Posterior vena cava (tissue), 2 donors: ENCODE measurements at regions not wholly inside any gene's neighbourhood (a gene's known extent, or its start where the extent isn't known, plus 50 kb on each side); places are given as distances from the start of the nearest gene placed in this dataset.

ENCODE experiments used
- DNase-seq: peaks from one replicate; pipeline ENCODE4 v3.0.0-alpha.2; 2020; ENCODE audit warnings: low spot score
- intact Hi-C, 2 donors: fragments of 100-400 bp; cut with DNase I; formaldehyde crosslinking; loops; one replicate each; pipeline versions ENCODE4 v1.14.1 to v1.14.2; 2022 to 2023
- donor health status: DM: yes; HTN: yes; CAD: no.
- donor health status: DM: yes; HTN: yes; CAD: no.

DNA sequence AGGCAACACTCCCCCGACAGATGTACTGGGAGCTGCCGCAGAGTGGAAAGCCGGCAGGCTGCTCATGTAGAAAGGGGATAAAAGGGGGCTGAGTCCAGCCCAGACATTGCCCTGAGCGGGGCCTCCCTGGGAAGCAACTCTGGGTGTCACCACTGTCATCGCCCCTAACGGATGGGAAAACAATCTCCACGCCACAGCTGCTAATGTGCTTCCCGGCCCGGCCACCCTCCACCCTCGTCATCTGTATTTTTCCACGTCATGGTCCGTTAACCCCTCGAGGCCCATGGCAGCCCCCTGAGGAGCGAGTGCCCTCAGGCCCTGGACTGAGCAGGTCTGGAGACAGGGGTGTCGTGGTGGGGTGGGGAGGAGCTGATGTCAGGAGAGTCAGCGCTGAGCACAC is 227.4 kb downstream of the DLL1 start:
- DNase-seq, result peak; percentile 72
- intact Hi-C loops, result no loop called here

DNA sequence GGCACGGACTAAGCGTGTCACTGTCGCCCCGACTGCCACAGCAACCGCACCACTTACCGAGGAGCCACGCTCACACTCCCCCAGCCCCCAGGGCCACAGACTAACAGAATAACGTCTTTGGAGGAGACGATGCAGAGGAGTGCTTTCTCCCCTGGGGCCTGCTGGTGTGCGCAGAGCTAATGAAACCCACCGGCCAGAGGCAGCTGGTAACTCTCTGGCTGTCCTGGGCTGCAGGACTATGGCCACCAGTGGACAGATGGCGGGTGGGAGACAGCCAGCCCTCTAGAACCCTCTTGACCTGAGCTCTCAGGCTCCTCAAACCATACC is 228.0 kb downstream of the DLL1 start:
- DNase-seq, result no peak
- intact Hi-C loops, result no loop called here

DNA sequence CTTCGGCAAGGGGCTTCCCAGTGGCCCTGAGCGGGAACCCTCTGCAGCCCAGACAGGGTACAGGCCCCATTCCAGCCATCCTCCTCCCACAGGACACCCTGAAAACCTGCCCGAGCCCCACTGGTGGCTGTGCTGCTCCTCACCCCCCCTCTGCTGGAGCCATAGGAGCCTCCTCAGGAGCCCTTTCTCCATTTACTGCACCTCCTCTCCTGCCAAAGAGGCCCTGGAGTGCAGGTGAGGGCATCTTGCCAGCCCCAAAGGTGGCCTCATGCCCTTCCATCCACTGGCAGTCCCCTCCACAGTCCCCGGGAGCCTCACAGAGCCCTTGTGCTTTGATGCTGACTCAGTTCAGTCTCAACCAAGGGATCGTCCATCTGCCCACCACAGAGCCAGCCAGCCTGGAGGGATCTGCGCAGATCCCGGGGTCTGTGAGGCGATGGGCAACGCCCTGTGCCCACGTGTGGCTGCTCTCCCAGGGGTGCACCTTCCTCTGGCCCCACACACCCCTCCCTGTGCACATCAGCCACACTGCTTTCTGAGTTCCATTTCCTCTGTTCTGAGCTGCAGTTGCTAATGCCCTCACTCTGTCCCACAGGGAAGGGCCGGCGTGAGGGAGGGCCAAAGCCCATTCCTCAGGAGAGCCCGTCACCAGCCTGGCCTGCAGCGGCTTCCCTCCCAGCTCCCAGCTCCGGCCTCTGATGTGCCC is 228.5 kb downstream of the DLL1 start:
- intact Hi-C loops, result no loop called here
- peak; percentile 67 for DNase-seq

DNA sequence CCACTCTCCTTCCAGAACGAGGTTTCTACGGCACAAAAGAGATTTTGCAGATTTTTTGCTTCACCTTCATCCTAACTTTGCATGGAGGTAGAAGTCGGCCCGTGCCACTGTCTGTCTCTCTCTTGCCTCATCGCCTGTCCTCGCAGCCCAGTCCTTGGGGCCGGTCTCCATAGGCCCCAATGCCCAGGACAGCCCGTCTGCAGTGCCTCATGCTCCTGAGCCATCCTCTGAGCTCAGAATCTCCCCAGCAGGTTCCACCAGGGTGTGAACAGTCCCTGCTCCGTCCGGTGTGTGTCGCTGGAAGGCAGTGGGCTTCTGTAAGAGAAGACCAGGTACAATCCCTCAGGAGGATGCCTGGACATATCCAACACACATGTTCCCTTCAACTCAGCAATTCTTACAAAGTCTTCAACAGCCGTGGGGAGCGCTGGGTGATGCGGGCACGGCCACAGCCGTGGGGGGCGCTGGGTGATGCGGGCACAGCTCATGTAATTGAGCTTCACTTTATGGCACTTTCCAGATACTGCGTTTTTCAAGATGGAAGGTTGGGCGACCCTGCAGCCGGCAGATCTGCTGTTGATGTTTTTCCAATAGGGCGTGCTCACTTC is 231.9 kb downstream of the DLL1 start:
- DNase-seq, result peak; percentile 41
- intact Hi-C loops, result loop anchor here in 1 of 2 donors (5.0 kb wide), 1 partner anchor 262 kb away; no protein-coding TSS in a partner anchor

DNA sequence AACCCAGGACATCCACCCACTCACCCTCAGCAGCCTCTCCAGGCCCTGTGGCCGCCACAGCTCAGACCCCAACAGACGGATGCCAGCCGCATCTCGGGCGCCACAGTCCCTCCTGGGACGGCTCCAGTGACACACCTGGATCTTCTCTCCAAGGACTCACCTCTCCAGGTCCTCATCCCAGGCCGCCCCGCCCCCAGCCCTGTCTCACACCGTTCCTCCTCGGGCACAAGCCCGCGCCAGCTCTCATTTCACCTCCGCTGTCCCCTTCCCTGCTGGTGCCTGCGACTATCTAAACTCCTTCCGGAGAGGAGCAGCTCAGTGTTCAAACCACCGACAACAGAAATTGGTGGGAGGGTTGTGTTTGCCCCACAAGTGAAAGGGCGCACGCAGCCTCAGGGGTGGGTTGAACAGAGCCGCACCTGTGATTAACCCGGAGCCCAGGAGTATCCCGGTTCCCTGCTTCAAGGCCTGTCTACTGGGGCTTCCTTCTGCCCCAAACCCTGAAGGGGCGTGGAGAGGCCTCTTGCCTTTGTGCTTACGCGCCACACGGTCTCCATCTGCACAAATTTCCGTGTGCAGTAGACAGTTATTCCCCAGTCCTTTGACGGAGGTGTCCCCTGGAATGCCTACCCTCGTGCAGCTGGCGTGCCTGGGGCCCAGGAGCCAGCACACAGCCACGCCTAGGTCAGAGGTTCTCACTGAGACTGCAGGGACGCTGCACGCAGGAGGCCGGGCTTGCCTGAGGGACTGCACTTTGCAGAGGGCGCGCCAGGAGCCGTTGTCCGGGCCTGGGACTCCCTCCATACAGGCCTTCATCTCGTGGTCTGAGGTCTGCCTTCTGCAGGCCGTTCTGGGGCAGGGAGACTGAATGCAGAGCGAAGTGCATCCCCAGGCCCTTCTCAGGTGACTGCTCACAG is 232.7 kb downstream of the DLL1 start:
- DNase-seq, result peak; percentile 78
- intact Hi-C loops, result loop anchor here (1.0 to 5.0 kb wide), 2 partner anchors 21 to 261 kb away; no protein-coding TSS in a partner anchor

- intact Hi-C loops, result loop anchor here (1.0 to 5.0 kb wide), 2 partner anchors 22 to 260 kb away; no protein-coding TSS in a partner anchor
- peak; percentile 73 for DNase-seq
Observed at GRCh38 chr6:170057034-170057734, 233.7 kb downstream of the DLL1 start.

GRCh38 chr6:170056278-170056711 is 234.6 kb downstream of the DLL1 start:
- DNase-seq, result peak; percentile 78

GRCh38 chr6:170055797-170056196 is 235.1 kb downstream of the DLL1 start:
- intact Hi-C loops, result loop anchor here in 1 of 2 donors (5.0 kb wide), 1 partner anchor 258 kb away; no protein-coding TSS in a partner anchor
- DNase-seq, result peak; percentile 37

More at GRCh38 chr6:170056278-170056711, 234.6 kb downstream of the DLL1 start:
- intact Hi-C loops, result loop anchor here in 1 of 2 donors (5.0 kb wide), 1 partner anchor 259 kb away; no protein-coding TSS in a partner anchor

DNA sequence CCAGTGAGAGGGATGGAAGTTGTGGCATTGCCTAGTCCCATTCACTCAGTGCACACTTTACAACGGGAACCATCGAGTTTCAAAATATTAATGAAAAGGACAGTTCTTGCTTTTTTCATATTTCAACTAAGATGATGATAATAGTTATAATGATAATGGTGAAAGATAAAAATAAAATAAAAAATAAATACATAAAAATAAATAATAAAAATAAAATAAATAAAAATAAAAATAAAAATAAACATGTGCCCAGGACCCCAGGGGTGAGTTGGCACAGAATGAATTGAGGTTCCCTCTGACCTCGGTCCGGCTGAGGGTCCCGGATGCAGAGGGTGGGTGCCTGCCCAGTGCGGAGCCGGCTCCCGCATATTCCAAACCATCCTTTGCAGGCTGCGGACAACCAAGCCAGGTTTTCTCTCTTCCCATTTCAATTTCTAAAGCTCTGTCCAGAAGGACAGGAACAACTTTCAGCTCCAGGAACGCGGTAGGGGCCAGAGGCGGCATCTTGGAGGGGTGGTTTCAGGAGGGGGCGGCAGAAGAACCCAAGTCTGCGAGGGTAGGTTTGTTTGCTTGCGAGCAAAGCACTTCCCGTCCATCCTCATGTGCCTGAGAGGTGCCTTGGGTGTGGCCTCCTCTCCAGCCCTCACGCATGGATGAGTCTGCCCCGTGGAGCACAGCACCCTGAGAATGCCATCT is 236.8 kb downstream of the DLL1 start:
- peak; percentile 52 for DNase-seq
- intact Hi-C loops, result no loop called here

DNA sequence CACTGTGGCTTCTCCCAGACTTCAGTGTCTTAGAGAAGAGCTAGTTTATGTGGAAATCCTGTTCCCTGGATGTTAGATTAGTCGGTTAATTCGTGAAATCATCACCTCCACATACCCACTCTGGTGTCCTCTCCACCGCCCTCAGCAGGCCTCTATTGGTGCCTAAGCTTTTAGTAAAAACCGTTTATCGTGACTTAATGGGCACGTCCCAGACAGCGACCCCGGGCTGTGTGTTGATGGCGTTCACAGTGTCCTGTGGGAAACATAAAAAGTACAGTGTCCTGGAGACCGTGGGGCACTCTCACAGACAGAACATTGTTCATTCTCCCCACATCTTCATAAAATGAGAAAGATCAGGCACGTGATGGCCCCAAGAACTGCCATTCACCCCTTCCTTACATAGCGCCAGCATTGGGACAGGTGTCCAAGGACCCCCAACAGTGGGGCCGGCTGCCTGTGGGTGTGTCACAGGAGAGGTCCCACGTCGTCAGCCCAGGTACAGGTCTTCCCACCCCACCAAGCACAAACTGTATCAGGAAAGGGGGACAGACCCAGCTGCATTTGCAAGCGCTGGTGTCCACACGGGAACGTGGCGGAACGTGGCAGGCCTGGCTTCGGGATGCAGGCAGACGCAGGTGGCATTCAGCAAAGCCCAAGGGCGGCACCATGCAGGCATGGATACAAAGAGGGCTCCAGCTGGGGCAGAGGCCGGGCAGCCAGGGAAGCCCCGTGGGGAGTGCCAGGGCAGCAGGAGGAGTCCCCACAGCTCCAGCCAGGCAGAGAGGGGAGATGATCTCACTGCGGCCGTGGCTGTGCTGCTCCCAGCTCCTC is 237.7 kb downstream of the DLL1 start:
- DNase-seq, result peak; percentile 83
- intact Hi-C loops, result no loop called here

- peak; percentile 80 for DNase-seq
- intact Hi-C loops, result no loop called here
Observed at GRCh38 chr6:170051229-170052172, 239.4 kb downstream of the DLL1 start.

DNA sequence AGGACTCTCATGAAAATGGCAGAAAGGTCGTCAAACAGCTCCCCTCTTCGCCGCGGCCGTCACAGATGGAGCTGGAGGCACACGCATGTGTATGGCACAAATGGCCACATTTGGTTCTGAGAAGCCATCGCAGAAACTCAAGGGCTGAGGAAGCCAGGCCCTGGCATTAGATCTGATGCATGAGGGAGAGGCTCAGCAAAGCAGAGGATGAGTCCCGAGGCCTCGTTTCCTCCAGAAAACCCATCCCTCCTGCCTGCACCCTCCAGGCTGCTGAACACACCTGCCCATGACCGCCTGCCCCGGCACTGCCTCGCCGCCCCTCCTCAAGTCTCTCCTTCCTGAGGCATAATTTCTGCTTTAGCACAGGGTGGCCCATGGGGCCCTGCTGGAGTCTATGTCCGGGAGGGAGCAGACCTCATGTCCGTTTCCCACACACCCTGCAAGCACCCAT is 240.3 kb downstream of the DLL1 start:
- intact Hi-C loops, result loop anchor here in 1 of 2 donors (1.0 kb wide), 1 partner anchor 27 kb away; no protein-coding TSS in a partner anchor
- DNase-seq, result peak; percentile 14

DNA sequence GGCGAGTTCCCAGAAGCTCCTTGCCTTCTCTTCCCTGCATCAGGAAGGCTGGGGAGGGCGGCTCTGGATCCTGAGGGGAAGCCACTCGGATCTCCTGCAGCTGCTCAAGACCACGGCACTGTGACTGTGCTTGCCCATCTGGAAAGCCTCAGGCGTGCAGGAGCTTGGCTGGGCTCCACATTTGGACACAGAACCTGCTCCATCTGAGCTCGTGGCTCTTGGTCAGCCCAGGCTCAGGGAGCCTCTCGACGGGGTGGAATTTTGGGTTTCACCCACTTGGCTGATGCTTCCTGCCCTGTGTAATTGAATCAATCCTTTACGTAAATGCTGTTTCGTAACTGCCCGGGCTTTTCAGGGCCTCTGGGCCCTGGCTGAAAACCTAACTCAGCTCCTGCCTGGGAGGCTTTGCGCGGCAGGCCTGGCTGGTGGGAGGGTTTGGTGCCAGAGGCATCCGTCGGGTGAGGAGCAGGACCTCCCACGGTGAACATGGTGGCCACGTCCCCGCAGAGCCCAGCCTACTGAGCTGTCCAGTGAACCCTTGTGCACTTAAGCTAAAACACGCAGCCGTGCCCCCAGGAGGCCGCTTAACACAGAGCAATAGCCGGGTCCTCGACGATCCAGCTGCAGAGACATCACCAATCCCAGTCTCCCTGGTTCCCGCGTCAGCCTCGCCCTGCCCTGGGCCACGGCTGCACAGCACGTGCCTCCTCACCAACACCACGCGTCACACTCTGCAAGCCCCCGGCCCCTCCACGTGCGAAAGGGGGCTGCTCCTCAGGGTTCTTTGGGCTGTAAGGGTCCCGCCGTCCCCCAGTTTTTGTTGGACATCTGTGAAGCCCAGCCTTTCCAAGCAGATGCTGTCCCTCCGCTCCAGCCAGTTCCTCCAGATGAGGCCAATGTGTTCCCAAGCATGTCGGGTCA is 241.0 kb downstream of the DLL1 start:
- DNase-seq, result peak; percentile 85
- intact Hi-C loops, result loop anchor here in 1 of 2 donors (1.0 kb wide), 1 partner anchor 27 kb away; no protein-coding TSS in a partner anchor

GRCh38 chr6:170048615-170049256 is 242.1 kb downstream of the DLL1 start:
- peak; percentile 88 for DNase-seq
- intact Hi-C loops, result no loop called here

DNA sequence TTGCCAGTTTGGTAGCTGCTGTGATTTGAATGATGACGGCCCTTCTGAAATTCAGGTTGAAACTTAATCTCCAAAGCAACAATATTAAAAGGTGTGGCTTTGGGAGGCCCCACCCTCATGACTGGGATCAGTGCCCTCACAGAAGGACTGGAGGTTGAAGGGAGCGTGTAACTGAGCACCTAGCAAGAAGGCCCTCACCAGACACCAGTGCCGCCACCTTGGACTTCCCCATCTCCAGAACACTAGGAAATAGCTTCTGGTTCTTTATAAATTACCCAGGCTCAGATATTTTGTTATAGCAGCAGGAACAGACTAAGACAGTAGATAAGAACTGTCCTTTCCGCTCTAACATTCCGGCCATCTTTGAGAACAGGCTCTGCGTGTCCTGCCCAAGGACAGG is 243.1 kb downstream of the DLL1 start:
- intact Hi-C loops, result no loop called here

More for the DNA sequence above, 243.1 kb downstream of the DLL1 start:
- peak; percentile 72 for DNase-seq
